ENCODE measurements at regions not wholly inside any gene's neighbourhood (a gene's known extent, or its start where the extent isn't known, plus 50 kb on each side); places are given as distances from the start of the nearest gene placed in this dataset.

GRCh38 chr3:177596248-177596815 lies 399.1 kb upstream of the TBL1XR1 start:
- DNase-seq (ENCODE audit: low spot score): no peak
- TF ChIP-seq, protein P1, sequence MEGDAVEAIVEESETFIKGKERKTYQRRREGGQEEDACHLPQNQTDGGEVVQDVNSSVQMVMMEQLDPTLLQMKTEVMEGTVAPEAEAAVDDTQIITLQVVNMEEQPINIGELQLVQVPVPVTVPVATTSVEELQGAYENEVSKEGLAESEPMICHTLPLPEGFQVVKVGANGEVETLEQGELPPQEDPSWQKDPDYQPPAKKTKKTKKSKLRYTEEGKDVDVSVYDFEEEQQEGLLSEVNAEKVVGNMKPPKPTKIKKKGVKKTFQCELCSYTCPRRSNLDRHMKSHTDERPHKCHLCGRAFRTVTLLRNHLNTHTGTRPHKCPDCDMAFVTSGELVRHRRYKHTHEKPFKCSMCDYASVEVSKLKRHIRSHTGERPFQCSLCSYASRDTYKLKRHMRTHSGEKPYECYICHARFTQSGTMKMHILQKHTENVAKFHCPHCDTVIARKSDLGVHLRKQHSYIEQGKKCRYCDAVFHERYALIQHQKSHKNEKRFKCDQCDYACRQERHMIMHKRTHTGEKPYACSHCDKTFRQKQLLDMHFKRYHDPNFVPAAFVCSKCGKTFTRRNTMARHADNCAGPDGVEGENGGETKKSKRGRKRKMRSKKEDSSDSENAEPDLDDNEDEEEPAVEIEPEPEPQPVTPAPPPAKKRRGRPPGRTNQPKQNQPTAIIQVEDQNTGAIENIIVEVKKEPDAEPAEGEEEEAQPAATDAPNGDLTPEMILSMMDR (IDR thresholded peaks at IDR 0.05): no peak
- no peak for ATAC-seq (ENCODE audit: low FRiP score)

GRCh38 chr3:177596816-177597271 lies 399.6 kb upstream of the TBL1XR1 start:
- TF ChIP-seq, protein P1 (IDR thresholded peaks at IDR 0.05): no peak
- ATAC-seq (ENCODE audit: low FRiP score) (peak; percentile 68), DNase-seq (ENCODE audit: low spot score) (no peak)

- no peak for DNase-seq (ENCODE audit: low spot score)
Observed at GRCh38 chr3:177597311-177598096, 400.2 kb upstream of the TBL1XR1 start.

DNA sequence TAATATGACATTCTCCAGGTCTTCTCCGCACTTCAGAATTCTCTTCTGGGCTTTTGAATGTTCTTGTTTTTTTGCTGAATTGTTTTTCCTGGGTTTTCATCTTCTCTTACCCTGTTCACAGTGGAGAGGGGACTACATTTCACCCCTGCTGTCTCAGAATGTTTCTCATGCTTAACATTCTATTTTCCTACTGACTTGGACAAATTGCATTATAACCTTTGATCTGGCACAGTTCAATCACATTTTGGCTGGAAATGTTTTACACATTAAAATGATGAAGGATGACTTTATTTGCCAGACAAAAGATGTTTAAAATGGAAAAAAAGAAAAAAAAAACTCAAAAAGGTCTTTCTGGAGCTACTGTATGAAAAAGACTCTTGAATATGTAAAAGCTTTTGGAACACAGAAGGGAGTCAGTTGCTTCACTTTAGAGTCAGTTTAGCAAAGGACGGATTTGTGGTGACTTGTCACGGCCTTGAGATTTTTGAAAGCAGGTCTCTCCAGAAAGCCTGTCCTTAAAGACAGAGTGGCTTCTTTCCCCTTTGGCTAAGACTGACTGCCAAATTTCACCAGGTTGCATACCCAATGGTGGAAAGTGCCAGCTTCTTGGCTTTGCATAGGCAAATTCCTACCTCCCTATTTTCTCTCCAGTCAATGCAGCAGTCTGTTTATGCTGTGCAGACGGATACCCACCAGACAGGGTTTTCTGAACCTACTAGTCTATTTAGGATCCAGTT lies 401.0 kb upstream of the TBL1XR1 start:
- ATAC-seq (ENCODE audit: low FRiP score) (no peak), DNase-seq (ENCODE audit: low spot score) (no peak)
- TF ChIP-seq, protein P1 (IDR thresholded peaks at IDR 0.05): no peak

More at GRCh38 chr3:177597311-177598096, 400.2 kb upstream of the TBL1XR1 start:
- TF ChIP-seq, protein P1 (IDR thresholded peaks at IDR 0.05): no peak
- ATAC-seq (ENCODE audit: low FRiP score): peak; percentile 58

GRCh38 chr3:177599326-177599725 lies 402.0 kb upstream of the TBL1XR1 start:
- TF ChIP-seq, protein P1 (IDR thresholded peaks at IDR 0.05): no peak
- no peak for ATAC-seq (ENCODE audit: low FRiP score)
- no peak for DNase-seq (ENCODE audit: low spot score)

- DNase-seq (ENCODE audit: low spot score): no peak
- TF ChIP-seq, protein P1 (IDR thresholded peaks at IDR 0.05): no peak
- no peak for ATAC-seq (ENCODE audit: low FRiP score)
Observed at GRCh38 chr3:177599837-177600236, 402.6 kb upstream of the TBL1XR1 start.

Data from omental fat pad (tissue), 3 donors.